Lower leg skin (tissue), 4 donors: ENCODE measurements at regions not wholly inside any gene's neighbourhood (a gene's known extent, or its start where the extent isn't known, plus 50 kb on each side); places are given as distances from the start of the nearest gene placed in this dataset.

ENCODE experiments used
- DNase-seq, 2 donors: peaks; one replicate each; pipeline ENCODE4 v3.0.0-alpha.2; 2019; ENCODE audit warnings: low spot score in 2 of 2
- H3K4me3 ChIP-seq: fragments of 200-600 bp; sonication (generic); 2 replicates; pipeline ENCODE4 v1.5.1; 2017; ENCODE audit warnings: mild to moderate bottlenecking, low read depth; ENCODE audit not compliant: poor library complexity, severe bottlenecking
- CTCF ChIP-seq, 3 donors: fragments of 450-650 bp; IDR thresholded peaks; one replicate each; pipeline ENCODE4 v1.5.1; 2016; ENCODE audit warnings: antibody characterized with exemption in 3 of 3, mild to moderate bottlenecking in 3 of 3, moderate library complexity in 2 of 3
- POLR2A ChIP-seq, 2 donors: fragments of 450-650 bp; IDR thresholded peaks; one replicate each; pipeline ENCODE4 v1.6.1; 2016 to 2017; ENCODE audit warnings: antibody characterized with exemption in 2 of 2, mild to moderate bottlenecking in 1 of 2, moderate library complexity in 1 of 2
- WGBS, 2 donors: methylation state at CpG; one replicate each; pipeline ENCODE4 v1.1.5; 2018; 5-methylcytosine and 5-hydroxymethylcytosine counted together
- intact Hi-C: fragments of 100-400 bp; cut with DNase I; formaldehyde crosslinking; loops from one replicate; pipeline ENCODE4 v1.15.0; 2023; ENCODE audit warnings: low total_unique reads

- no peak for TF ChIP-seq CTCF (IDR thresholded peaks at IDR 0.05)
- TF ChIP-seq POLR2A (IDR thresholded peaks at IDR 0.05): no peak
- 61 to 67% methylated on average over 6 of the region's 6 CpGs for WGBS, 2 donors
- intact Hi-C loops: no loop called here
- no peak overlapping the region for H3K4me3 ChIP-seq
- DNase-seq: no peak
Observed at GRCh38 chr1:198830412-198830811, 191.6 kb downstream of the PTPRC start.

GRCh38 chr1:198833706-198834503 lies 195.1 kb downstream of the PTPRC start:
- intact Hi-C loops: no loop called here
- H3K4me3 ChIP-seq: no peak overlapping the region
- WGBS, 2 donors: 61 to 66% methylated on average over 6 of the region's 6 CpGs
- DNase-seq: no peak
- TF ChIP-seq POLR2A (IDR thresholded peaks at IDR 0.05): no peak
- TF ChIP-seq CTCF (IDR thresholded peaks at IDR 0.05): no peak

GRCh38 chr1:198837278-198838021 lies 198.6 kb downstream of the PTPRC start:
- DNase-seq: no peak
- 51 to 69% methylated on average over 6 of the region's 6 CpGs for WGBS, 2 donors
- H3K4me3 ChIP-seq: no peak overlapping the region
- intact Hi-C loops: no loop called here
- TF ChIP-seq CTCF (IDR thresholded peaks at IDR 0.05) (no peak), POLR2A (IDR thresholded peaks at IDR 0.05) (no peak)

GRCh38 chr1:198838022-198838342 lies 199.1 kb downstream of the PTPRC start:
- intact Hi-C loops: no loop called here
- no peak for DNase-seq
- TF ChIP-seq CTCF (IDR thresholded peaks at IDR 0.05): no peak
- TF ChIP-seq POLR2A (IDR thresholded peaks at IDR 0.05): no peak
- WGBS, 2 donors: 89 to 90% methylated on average over 2 of the region's 2 CpGs
- no peak overlapping the region for H3K4me3 ChIP-seq

- TF ChIP-seq CTCF (IDR thresholded peaks at IDR 0.05) (no peak), POLR2A (IDR thresholded peaks at IDR 0.05) (no peak)
- H3K4me3 ChIP-seq: no peak overlapping the region
- intact Hi-C loops: no loop called here
- 93 to 94% methylated on average over 3 of the region's 3 CpGs for WGBS, 2 donors
- no peak for DNase-seq
Observed at GRCh38 chr1:198841477-198841876, 202.6 kb downstream of the PTPRC start.
